Coronary artery (tissue), 2 donors: ENCODE measurements at regions not wholly inside any gene's neighbourhood (a gene's known extent, or its start where the extent isn't known, plus 50 kb on each side); places are given as distances from the start of the nearest gene placed in this dataset.

Source experiments
- DNase-seq: peaks from one replicate; pipeline ENCODE4 v3.0.0-alpha.2; 2017; ENCODE audit warnings: low spot score
- H3K27ac ChIP-seq, 2 donors: fragments of 200-600 bp; sonication (generic); one replicate each; pipeline ENCODE4 v1.5.1; 2016 to 2019
- H3K4me3 ChIP-seq: fragments of 200-600 bp; sonication (generic); 2 replicates; pipeline ENCODE4 v1.5.1; 2016; ENCODE audit warnings: mild to moderate bottlenecking, moderate library complexity
- TF ChIP-seq, protein P1 (sequence below): fragments of 200-600 bp; sonication (generic); IDR thresholded peaks from one replicate; pipeline ENCODE4 v1.5.1; 2019; ENCODE audit warnings: antibody characterized with exemption

DNA sequence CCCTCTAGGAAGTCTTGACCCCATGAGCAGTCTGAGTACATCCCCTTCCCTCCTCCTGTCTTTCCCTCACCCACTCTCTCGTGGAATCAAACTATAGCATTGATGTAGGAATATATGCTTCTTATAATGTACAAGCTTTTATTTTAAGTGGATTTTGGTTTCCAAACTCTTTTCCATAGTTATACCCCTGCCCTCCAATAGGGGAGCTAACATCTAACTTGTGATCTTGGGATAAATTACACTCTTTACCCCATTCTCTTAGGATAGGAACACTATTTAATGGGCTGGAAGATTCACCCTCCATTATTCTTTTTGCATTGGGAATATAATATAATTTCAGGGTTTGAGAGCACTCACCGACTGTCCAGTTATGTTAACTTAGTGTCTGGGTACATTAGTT lies 465.9 kb downstream of the GATA3 start:
- DNase-seq = no peak
- Histone ChIP-seq H3K27ac (no peak overlapping the region), H3K4me3 (no peak overlapping the region)
- TF ChIP-seq, protein P1, sequence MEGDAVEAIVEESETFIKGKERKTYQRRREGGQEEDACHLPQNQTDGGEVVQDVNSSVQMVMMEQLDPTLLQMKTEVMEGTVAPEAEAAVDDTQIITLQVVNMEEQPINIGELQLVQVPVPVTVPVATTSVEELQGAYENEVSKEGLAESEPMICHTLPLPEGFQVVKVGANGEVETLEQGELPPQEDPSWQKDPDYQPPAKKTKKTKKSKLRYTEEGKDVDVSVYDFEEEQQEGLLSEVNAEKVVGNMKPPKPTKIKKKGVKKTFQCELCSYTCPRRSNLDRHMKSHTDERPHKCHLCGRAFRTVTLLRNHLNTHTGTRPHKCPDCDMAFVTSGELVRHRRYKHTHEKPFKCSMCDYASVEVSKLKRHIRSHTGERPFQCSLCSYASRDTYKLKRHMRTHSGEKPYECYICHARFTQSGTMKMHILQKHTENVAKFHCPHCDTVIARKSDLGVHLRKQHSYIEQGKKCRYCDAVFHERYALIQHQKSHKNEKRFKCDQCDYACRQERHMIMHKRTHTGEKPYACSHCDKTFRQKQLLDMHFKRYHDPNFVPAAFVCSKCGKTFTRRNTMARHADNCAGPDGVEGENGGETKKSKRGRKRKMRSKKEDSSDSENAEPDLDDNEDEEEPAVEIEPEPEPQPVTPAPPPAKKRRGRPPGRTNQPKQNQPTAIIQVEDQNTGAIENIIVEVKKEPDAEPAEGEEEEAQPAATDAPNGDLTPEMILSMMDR = no peak

DNA sequence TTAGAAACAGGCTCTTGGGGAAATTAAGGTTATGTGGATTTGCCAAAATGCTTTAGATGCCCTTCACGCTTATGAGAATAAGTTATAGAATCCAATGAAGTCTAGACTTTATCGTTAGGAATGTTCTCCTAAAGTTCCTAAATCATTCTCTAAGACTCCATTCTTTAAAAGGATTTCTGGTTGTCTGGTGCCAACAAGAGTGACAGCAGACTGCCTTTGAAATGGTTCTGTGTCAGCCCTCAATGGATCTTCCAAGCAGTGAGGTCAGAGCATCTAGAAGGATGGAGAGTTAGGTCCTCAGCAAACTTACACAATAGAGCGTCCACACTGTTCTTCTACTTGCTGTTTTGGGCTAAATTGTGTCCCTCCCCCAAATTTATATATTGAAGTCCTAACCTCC lies 473.3 kb downstream of the GATA3 start:
- no peak overlapping the region for H3K27ac ChIP-seq
- no peak overlapping the region for H3K4me3 ChIP-seq
- TF ChIP-seq, protein P1 = no peak
- DNase-seq = no peak

DNA sequence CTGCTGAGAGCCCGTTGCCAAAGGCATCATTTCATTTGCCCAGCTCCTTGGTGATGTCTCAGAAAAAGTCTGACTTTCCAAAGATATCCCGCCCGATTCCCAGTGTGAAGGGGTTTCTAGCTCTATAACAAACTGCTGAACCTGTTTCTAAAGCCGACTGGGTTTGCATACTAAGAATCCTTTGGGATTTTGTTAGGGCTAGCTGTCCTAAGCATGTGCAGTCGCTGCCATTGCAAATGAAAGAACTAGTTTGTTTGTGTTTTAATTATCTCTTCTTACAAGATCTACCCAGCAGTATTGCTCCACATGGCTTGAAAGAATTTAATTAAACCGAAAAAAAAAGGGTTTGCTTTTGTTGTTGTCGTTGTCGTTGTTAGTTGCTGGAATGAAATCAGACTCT lies 476.6 kb downstream of the GATA3 start:
- Histone ChIP-seq H3K27ac (no peak overlapping the region), H3K4me3 (no peak overlapping the region)
- TF ChIP-seq, protein P1 = no peak
- no peak for DNase-seq

DNA sequence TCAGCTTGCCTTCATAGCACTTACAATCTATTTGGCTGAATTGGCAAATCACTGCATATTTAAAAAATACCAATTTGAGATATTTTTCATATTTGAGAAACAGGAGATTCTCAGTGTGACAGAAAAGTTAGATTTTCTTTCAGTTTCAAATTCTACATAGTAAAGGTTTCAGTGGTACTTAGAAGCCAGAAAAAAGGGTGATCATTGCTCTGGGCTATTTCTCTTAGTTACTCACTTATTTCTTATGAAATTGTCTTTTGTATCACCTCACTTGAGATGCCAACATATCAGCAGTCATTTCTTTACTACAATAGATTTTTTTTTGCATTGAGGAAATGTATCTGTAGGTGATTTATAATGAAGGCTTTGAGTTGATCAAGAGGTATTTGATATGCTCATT lies 478.2 kb downstream of the GATA3 start:
- H3K27ac ChIP-seq = no peak overlapping the region
- TF ChIP-seq, protein P1 = no peak
- H3K4me3 ChIP-seq = no peak overlapping the region
- no peak for DNase-seq

DNA sequence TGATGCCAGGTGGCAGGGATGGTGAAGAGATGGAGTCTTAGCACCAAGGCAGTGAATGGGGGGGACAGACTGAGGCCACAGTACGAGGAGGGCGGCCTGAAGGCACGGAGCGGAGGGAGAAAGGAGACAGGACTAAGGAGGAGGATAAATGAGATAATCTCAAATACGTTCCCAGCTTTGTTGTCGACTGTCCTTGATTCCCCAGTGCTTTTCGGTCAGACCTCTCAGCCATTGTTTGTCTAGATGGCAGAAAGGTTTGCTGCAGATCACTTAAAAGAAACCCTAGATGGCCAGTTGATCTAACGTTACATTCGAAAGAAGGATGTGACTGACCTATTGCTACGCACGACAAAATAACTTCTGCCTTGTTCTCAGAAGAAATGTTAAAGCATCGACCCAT lies 479.0 kb downstream of the GATA3 start:
- TF ChIP-seq, protein P1 = no peak
- no peak overlapping the region for H3K27ac ChIP-seq
- DNase-seq = no peak
- no peak overlapping the region for H3K4me3 ChIP-seq

DNA sequence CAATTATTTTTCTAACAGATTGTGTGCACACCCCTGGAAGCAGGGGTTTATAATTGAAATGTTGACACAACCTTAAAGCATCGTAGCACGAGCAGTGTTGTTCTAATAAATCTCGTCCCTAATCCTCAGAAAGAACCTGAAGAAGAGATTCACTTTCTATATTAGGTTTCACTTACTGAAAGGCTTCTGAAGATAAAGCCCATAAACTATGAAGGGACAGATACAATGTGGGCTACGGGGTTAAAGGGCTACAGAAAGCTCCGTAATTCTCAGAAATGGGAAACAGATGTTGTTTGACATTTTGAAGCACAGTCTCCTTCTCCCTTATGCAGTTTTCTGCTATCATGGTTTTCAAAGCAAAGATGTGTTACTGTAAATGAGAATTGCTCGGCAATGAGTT lies 479.6 kb downstream of the GATA3 start:
- Histone ChIP-seq H3K27ac (no peak overlapping the region), H3K4me3 (no peak overlapping the region)
- TF ChIP-seq, protein P1 = no peak
- no peak for DNase-seq

DNA sequence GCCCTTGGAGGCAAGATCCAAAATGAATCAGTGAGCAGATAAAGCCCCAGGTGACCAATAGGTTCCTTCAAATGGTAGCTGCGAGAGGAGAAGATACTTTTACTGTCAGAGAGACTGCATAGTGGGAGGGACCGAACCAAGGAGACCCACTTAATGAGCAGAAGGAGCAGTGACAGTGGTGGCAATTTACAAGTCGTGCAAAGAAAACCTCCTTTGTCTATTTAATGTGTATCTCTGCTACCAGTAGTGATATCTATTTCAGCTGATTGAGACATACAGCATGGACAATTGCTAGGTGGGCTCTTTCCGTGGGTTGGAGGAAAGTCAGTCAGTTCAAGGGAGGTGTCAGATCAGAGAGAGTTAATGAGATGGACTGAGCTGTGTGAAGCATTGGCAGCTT lies 480.4 kb downstream of the GATA3 start:
- Histone ChIP-seq H3K27ac (no peak overlapping the region), H3K4me3 (no peak overlapping the region)
- TF ChIP-seq, protein P1 = no peak
- DNase-seq = no peak
